Lower leg skin (tissue), 4 donors: ENCODE measurements at regions not wholly inside any gene's neighbourhood (a gene's known extent, or its start where the extent isn't known, plus 50 kb on each side); places are given as distances from the start of the nearest gene placed in this dataset.

Source experiments
- DNase-seq, 2 donors: peaks; one replicate each; pipeline ENCODE4 v3.0.0-alpha.2; 2019; ENCODE audit warnings: low spot score in 2 of 2
- H3K4me3 ChIP-seq: fragments of 200-600 bp; sonication (generic); 2 replicates; pipeline ENCODE4 v1.5.1; 2017; ENCODE audit warnings: mild to moderate bottlenecking, low read depth; ENCODE audit not compliant: poor library complexity, severe bottlenecking
- CTCF ChIP-seq, 3 donors: fragments of 450-650 bp; IDR thresholded peaks; one replicate each; pipeline ENCODE4 v1.5.1; 2016; ENCODE audit warnings: antibody characterized with exemption in 3 of 3, mild to moderate bottlenecking in 3 of 3, moderate library complexity in 2 of 3
- POLR2A ChIP-seq, 2 donors: fragments of 450-650 bp; IDR thresholded peaks; one replicate each; pipeline ENCODE4 v1.6.1; 2016 to 2017; ENCODE audit warnings: antibody characterized with exemption in 2 of 2, mild to moderate bottlenecking in 1 of 2, moderate library complexity in 1 of 2
- WGBS, 2 donors: methylation state at CpG; one replicate each; pipeline ENCODE4 v1.1.5; 2018; 5-methylcytosine and 5-hydroxymethylcytosine counted together
- intact Hi-C: fragments of 100-400 bp; cut with DNase I; formaldehyde crosslinking; loops from one replicate; pipeline ENCODE4 v1.15.0; 2023; ENCODE audit warnings: low total_unique reads

- intact Hi-C loops, result no loop called here
- DNase-seq, result peak in 1 of 2 donors; percentile 41
- no peak for TF ChIP-seq POLR2A (IDR thresholded peaks at IDR 0.05)
- TF ChIP-seq CTCF (IDR thresholded peaks at IDR 0.05), result no peak
- 45 to 57% methylated on average over 1 of the region's 1 CpG for WGBS, 2 donors
- H3K4me3 ChIP-seq, result no peak overlapping the region
Measured at GRCh38 chr15:25543196-25543595, 104.4 kb upstream of the UBE3A start.

GRCh38 chr15:25541228-25541627 is 102.4 kb upstream of the UBE3A start:
- TF ChIP-seq POLR2A (IDR thresholded peaks at IDR 0.05) (no peak), CTCF (IDR thresholded peaks at IDR 0.05) (no peak)
- no peak overlapping the region for H3K4me3 ChIP-seq
- intact Hi-C loops, result no loop called here
- no peak for DNase-seq

- WGBS, 2 donors, result 68 to 74% methylated on average over 7 of the region's 7 CpGs
- intact Hi-C loops, result no loop called here
- no peak for TF ChIP-seq POLR2A (IDR thresholded peaks at IDR 0.05)
- TF ChIP-seq CTCF (IDR thresholded peaks at IDR 0.05), result no peak
- H3K4me3 ChIP-seq, result no peak overlapping the region
- DNase-seq, result no peak
Measured at GRCh38 chr15:25536801-25537611, 98.2 kb upstream of the UBE3A start.

GRCh38 chr15:25535866-25536265 is 97.0 kb upstream of the UBE3A start:
- TF ChIP-seq CTCF (IDR thresholded peaks at IDR 0.05) (no peak), POLR2A (IDR thresholded peaks at IDR 0.05) (no peak)
- DNase-seq, result no peak
- WGBS, 2 donors, result 86 to 89% methylated on average over 5 of the region's 5 CpGs

GRCh38 chr15:25534293-25534692 is 95.5 kb upstream of the UBE3A start:
- intact Hi-C loops, result no loop called here
- DNase-seq, result no peak
- H3K4me3 ChIP-seq, result no peak overlapping the region
- 91 to 92% methylated on average over 6 of the region's 6 CpGs for WGBS, 2 donors
- TF ChIP-seq CTCF (IDR thresholded peaks at IDR 0.05) (no peak), POLR2A (IDR thresholded peaks at IDR 0.05) (no peak)

More at GRCh38 chr15:25535866-25536265, 97.0 kb upstream of the UBE3A start:
- H3K4me3 ChIP-seq, result no peak overlapping the region
- intact Hi-C loops, result no loop called here
